GM18520 (cell line): ENCODE measurements at regions not wholly inside any gene's neighbourhood (a gene's known extent, or its start where the extent isn't known, plus 50 kb on each side); places are given as distances from the start of the nearest gene placed in this dataset.

Experiments
- ATAC-seq: cut with Tn5 transposase; IDR thresholded peaks from one replicate; pipeline ENCODE4 v1.9.1; 2021; ENCODE audit not compliant: unreplicated experiment

- no peak for ATAC-seq
Measured at GRCh38 chr5:54693936-54694657, 176.5 kb downstream of the SNX18 start.

GRCh38 chr5:54692631-54693030, 175.1 kb downstream of the SNX18 start:
- ATAC-seq, result no peak

GRCh38 chr5:54691656-54692055, 174.1 kb downstream of the SNX18 start:
- ATAC-seq, result no peak

GRCh38 chr5:54689411-54690251, 172.1 kb downstream of the SNX18 start:
- ATAC-seq, result no peak

GRCh38 chr5:54680998-54681397, 163.4 kb downstream of the SNX18 start:
- ATAC-seq, result no peak

- ATAC-seq, result no peak
Measured at GRCh38 chr5:54679686-54680085, 162.1 kb downstream of the SNX18 start.

GRCh38 chr5:54678737-54679136, 161.2 kb downstream of the SNX18 start:
- no peak for ATAC-seq

GRCh38 chr5:54676481-54677340, 159.2 kb downstream of the SNX18 start:
- no peak for ATAC-seq

GRCh38 chr5:54673523-54674225, 156.1 kb downstream of the SNX18 start:
- ATAC-seq, result no peak

GRCh38 chr5:54672871-54673270, 155.3 kb downstream of the SNX18 start:
- ATAC-seq, result no peak

GRCh38 chr5:54671681-54672080, 154.1 kb downstream of the SNX18 start:
- ATAC-seq, result no peak

GRCh38 chr5:54671111-54671531, 153.6 kb downstream of the SNX18 start:
- ATAC-seq, result no peak

GRCh38 chr5:54670281-54670680, 152.7 kb downstream of the SNX18 start:
- no peak for ATAC-seq

- ATAC-seq, result no peak
Measured at GRCh38 chr5:54669845-54670244, 152.3 kb downstream of the SNX18 start.

- no peak for ATAC-seq
Measured at GRCh38 chr5:54669285-54669684, 151.7 kb downstream of the SNX18 start.

GRCh38 chr5:54668096-54668495, 150.5 kb downstream of the SNX18 start:
- no peak for ATAC-seq

GRCh38 chr5:54667136-54667535, 149.6 kb downstream of the SNX18 start:
- ATAC-seq, result no peak

GRCh38 chr5:54663866-54664265, 146.3 kb downstream of the SNX18 start:
- ATAC-seq, result no peak

GRCh38 chr5:54661111-54661510, 143.6 kb downstream of the SNX18 start:
- ATAC-seq, result no peak

- ATAC-seq, result no peak
Measured at GRCh38 chr5:54659700-54660131, 142.2 kb downstream of the SNX18 start.

GRCh38 chr5:54658010-54658409, 140.5 kb downstream of the SNX18 start:
- no peak for ATAC-seq
